ENCODE measurements at regions not wholly inside any gene's neighbourhood (a gene's known extent, or its start where the extent isn't known, plus 50 kb on each side); places are given as distances from the start of the nearest gene placed in this dataset.

GRCh38 chr11:42651621-42652020, 660.2 kb upstream of the API5 start:
- Histone ChIP-seq H3K9me3 (no peaks in the 10 kb centered on the region), H3K4me3 (no peak overlapping the region), H3K4me1 (no peaks in the 10 kb centered on the region), H3K27ac (replicated peaks in 1 of 4) (no peak overlapping the region), H3K36me3 (no peaks in the 10 kb centered on the region), H3K27me3 (peaks cover 0 to 4% (median 0%) of the 10 kb centered on the region in 4 donors)
- TF ChIP-seq EP300 (IDR thresholded peaks at IDR 0.05) (no peak), CTCF (IDR thresholded peaks at IDR 0.05) (no peak), POLR2AphosphoS5 (IDR thresholded peaks at IDR 0.05) (no peak), POLR2A (IDR thresholded peaks at IDR 0.05; ENCODE audit: low read depth) (no peak)
- DNase-seq (ENCODE audit: extremely low spot score): no peak
- intact Hi-C loops (cut with DNase I): no loop called here

GRCh38 chr11:42657169-42657568, 654.6 kb upstream of the API5 start:
- intact Hi-C loops (cut with DNase I): no loop called here
- 82% methylated on average over 3 of the region's 3 CpGs for WGBS
- H3K27me3 ChIP-seq: no peaks in the 10 kb centered on the region
- no peak overlapping the region for H3K27ac ChIP-seq (replicated peaks in 1 of 4)
- H3K9me3 ChIP-seq: no peaks in the 10 kb centered on the region
- H3K4me3 ChIP-seq: no peak overlapping the region
- no peak for TF ChIP-seq POLR2A (IDR thresholded peaks at IDR 0.05; ENCODE audit: low read depth)
- TF ChIP-seq CTCF (IDR thresholded peaks at IDR 0.05): no peak
- TF ChIP-seq EP300 (IDR thresholded peaks at IDR 0.05): no peak
- TF ChIP-seq POLR2AphosphoS5 (IDR thresholded peaks at IDR 0.05): no peak
- no peaks in the 10 kb centered on the region for H3K36me3 ChIP-seq
- no peaks in the 10 kb centered on the region for H3K4me1 ChIP-seq
- DNase-seq (ENCODE audit: extremely low spot score): no peak

- Histone ChIP-seq H3K4me1 (no peaks in the 10 kb centered on the region), H3K4me3 (no peak overlapping the region), H3K9me3 (no peaks in the 10 kb centered on the region), H3K27me3 (no peaks in the 10 kb centered on the region), H3K27ac (replicated peaks in 1 of 4) (no peak overlapping the region), H3K36me3 (no peaks in the 10 kb centered on the region)
- DNase-seq (ENCODE audit: extremely low spot score): no peak
- intact Hi-C loops (cut with DNase I): no loop called here
- TF ChIP-seq POLR2A (IDR thresholded peaks at IDR 0.05; ENCODE audit: low read depth) (no peak), CTCF (IDR thresholded peaks at IDR 0.05) (no peak), POLR2AphosphoS5 (IDR thresholded peaks at IDR 0.05) (no peak), EP300 (IDR thresholded peaks at IDR 0.05) (no peak)
- WGBS: 57% methylated on average over 2 of the region's 2 CpGs
These were observed 649.9 kb upstream of the API5 start for GRCh38 chr11:42661942-42662341.

GRCh38 chr11:42669248-42669976, 642.4 kb upstream of the API5 start:
- Histone ChIP-seq H3K4me3 (no peak overlapping the region), H3K27me3 (no peaks in the 10 kb centered on the region), H3K4me1 (no peaks in the 10 kb centered on the region), H3K27ac (replicated peaks in 1 of 4) (no peak overlapping the region), H3K36me3 (no peaks in the 10 kb centered on the region), H3K9me3 (no peaks in the 10 kb centered on the region)
- 75% methylated on average over 7 of the region's 7 CpGs for WGBS
- no peak for TF ChIP-seq POLR2AphosphoS5 (IDR thresholded peaks at IDR 0.05)
- TF ChIP-seq EP300 (IDR thresholded peaks at IDR 0.05): no peak
- TF ChIP-seq POLR2A (IDR thresholded peaks at IDR 0.05; ENCODE audit: low read depth): no peak
- no peak for TF ChIP-seq CTCF (IDR thresholded peaks at IDR 0.05)
- intact Hi-C loops (cut with DNase I): no loop called here
- DNase-seq (ENCODE audit: extremely low spot score): no peak

GRCh38 chr11:42674436-42674835, 637.4 kb upstream of the API5 start:
- TF ChIP-seq CTCF (IDR thresholded peaks at IDR 0.05) (no peak), POLR2A (IDR thresholded peaks at IDR 0.05; ENCODE audit: low read depth) (no peak)
- 81% methylated on average over 2 of the region's 2 CpGs for WGBS
- intact Hi-C loops (cut with DNase I): no loop called here

More at GRCh38 chr11:42674436-42674835, 637.4 kb upstream of the API5 start:
- Histone ChIP-seq H3K9me3 (no peaks in the 10 kb centered on the region), H3K27ac (replicated peaks in 1 of 4) (no peak overlapping the region), H3K4me3 (no peak overlapping the region), H3K4me1 (no peaks in the 10 kb centered on the region), H3K27me3 (no peaks in the 10 kb centered on the region), H3K36me3 (no peaks in the 10 kb centered on the region)
- DNase-seq (ENCODE audit: extremely low spot score): no peak

All from esophagus muscularis mucosa (tissue), 4 donors.